NOMO-1 treated with DMSO at 0.1 percent for 48 hours (cell line): ENCODE measurements at regions not wholly inside any gene's neighbourhood (a gene's known extent, or its start where the extent isn't known, plus 50 kb on each side); places are given as distances from the start of the nearest gene placed in this dataset.
"Not testable (repeated sequence)": the region's sequence is repeated elsewhere in the genome, so short reads cannot be mapped to it uniquely, and the experiment has no call there.

Experiments used
- DNase-seq: peaks from one replicate; lab custom pipeline; 2025; ENCODE audit not compliant: unreplicated experiment; lab: John Stamatoyannopoulos, UW

- peak; percentile 60 for DNase-seq
Observed at GRCh38 chr5:24110004-24110615, 534.7 kb downstream of the CDH10 start.

GRCh38 chr5:24112420-24112819 is 532.4 kb downstream of the CDH10 start:
- no peak for DNase-seq

GRCh38 chr5:24118351-24118750 is 526.4 kb downstream of the CDH10 start:
- no peak for DNase-seq

DNA sequence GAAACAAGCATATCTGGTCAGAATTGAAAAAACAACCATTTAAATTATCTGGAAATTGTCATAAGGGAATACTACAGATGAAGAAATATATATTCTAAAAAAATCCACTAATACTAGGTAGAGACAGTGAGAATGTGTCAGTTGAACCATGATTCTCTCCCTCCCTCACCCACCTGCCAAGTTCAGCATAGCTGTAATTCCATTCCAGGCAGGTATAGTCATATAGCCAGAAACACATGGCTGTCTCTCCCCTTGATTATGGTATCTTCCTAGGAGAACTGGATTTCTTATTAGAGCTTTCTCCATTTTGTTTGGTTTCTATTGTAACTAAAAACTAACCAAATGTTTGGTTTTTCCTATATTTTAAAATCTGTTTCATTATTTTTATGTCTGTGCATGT is 509.2 kb downstream of the CDH10 start:
- DNase-seq: no peak

DNA sequence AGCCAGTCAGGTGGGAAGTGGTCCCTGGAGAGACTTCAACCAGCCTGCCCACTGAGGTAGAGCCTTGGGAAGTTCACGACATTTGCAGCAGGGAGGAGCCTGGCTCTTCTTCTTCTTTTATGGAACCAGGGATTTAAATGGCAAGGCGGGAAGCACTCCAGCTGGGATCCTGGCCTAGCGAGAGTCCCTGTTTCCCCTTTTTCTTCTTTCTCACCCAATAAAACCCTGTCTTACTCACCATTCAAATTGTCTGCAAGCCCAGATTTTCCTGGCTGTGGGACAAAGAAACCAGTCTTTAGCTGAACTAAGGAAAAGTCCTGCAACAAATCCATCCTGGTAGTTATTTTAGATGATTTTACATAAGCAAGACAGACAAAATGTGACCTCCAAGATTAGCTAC is 503.7 kb downstream of the CDH10 start:
- no peak for DNase-seq

DNA sequence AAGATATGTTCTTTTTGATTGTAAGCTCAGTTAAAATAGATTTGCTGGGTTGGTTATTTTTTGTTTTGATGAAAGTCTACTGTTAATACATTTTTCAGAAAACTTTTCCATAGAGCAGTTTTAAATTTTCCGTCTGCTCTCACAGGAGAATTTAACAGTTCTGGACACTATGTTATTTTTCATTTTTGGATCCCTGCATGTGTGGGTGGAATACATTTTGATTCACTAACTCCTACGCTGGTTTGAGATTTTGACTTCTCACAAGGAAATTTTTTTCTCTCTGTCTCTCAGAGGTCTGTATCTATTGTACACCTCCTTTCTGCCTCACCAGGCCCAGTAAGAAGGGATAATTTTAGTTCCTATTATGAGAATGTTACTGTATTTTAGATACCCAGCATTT is 502.4 kb downstream of the CDH10 start:
- no peak for DNase-seq

- no peak for DNase-seq
Observed at GRCh38 chr5:24145806-24146205, 499.0 kb downstream of the CDH10 start.

- no peak for DNase-seq
Observed at GRCh38 chr5:24161559-24161958, 483.2 kb downstream of the CDH10 start.

DNA sequence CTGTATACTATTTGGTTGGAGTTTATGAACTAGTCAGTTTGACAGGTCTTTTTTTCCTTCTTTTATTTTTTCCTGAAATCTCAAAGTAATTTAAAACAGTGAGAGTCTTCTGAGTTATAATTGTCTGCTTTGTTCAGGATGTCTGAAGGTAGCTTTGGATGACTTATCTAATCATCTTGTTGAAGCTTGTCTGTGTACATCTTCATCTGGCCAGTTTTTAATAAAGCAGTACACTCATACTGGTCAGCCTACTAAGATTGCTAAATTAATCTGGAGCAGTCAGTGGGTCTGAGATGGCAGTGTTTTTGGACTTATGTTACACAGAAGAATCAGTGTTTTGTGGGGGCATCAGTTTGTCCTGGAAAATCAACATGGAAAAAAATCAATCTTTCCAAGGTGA is 482.4 kb downstream of the CDH10 start:
- DNase-seq: no peak

DNA sequence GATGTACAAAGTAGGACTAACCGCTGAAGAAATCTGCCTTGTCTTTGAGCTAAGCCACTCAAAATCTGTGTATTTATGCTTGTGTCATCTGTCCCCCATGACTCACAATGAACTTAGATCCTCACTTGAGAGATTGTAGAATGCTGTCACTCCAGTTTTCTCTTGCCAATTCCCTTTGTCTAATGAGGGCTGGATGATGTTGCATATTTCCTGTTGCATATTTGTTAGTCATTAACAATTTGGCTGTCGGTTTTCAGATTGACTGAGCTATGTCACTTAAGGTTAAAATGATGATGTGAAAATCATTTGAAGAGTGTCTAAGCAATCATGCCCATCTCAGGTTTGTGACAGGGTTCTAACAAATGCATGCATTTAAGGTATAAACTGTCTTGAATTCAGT is 481.7 kb downstream of the CDH10 start:
- DNase-seq: no peak

DNA sequence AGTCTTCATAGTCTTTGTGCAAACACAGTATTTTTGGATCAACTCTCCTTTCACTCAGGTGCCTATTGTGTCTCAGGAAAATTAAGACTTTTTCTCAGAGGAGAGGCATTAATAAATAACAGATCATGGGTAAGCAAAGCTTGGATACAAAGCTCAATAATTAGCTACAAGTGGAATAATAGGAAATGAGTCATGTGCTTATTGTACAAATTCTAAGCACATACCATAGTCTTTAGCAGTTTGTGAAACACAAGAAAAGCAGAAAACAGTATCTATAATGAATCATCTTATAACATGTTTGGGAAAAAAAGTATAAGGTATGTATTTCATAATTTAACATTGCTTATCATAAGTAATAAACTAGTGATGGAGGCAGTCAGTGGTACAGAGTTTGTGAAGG is 477.0 kb downstream of the CDH10 start:
- DNase-seq: no peak

DNA sequence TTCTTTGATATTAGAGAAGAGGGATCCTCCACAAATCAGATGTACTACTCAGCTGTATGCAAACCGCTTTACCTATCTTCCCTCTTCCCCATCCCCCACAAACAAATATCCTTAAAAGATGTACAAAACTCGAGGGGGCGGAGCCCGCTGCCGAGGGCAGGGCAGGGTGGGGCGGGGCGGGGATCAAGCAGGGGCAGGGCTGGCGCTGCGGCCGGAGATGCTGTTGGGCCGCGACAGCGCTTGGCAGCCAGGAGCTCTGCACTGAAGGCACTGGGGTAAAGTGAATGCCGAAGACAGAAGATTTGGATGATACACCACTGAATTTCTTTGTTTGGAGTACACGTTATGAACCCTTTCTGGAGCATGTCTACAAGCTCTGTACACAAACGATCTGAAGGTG is 474.8 kb downstream of the CDH10 start:
- no peak for DNase-seq

- DNase-seq: not testable (repeated sequence)
Observed at GRCh38 chr5:24170930-24171329, 473.8 kb downstream of the CDH10 start.

GRCh38 chr5:24177821-24178220 is 467.0 kb downstream of the CDH10 start:
- DNase-seq: no peak

DNA sequence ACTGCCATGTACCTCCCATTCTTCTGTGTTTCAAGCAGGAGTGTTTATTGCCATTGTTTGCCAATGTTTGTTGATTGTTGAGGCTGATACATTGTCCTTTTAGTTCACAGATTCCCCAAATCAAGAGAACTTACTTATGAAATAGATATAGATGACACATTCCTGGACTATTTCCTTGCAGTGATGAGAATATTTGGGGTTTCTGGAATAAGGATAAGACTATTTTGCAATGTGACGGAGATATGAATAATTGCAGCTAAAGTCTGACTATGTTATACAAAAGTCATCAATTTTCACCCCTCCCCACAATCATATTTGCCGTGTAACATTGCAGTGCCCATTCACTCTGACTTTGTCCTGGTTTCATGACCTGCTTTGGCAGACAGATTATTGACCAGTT is 460.8 kb downstream of the CDH10 start:
- DNase-seq: no peak

GRCh38 chr5:24188216-24188925 is 456.4 kb downstream of the CDH10 start:
- DNase-seq: no peak

DNA sequence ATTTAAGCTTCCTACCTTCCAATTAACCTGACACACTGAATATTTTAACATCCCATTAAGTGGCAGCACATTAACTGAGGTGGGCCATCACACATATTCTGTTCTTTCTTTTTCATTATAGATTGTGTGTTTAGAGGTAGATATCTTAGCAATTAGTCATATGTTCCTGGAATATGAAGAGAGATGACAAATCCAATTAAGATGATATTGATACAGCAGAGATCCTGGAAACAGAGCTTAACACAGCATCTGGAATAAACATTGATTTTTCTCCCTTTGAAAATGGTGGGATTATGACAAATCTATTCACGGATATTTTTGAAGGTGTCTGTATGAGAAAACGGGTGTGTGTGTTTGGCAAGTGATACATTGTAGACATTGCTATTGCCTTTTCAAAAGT is 448.0 kb downstream of the CDH10 start:
- no peak for DNase-seq

GRCh38 chr5:24208686-24209106 is 436.1 kb downstream of the CDH10 start:
- DNase-seq: no peak

DNA sequence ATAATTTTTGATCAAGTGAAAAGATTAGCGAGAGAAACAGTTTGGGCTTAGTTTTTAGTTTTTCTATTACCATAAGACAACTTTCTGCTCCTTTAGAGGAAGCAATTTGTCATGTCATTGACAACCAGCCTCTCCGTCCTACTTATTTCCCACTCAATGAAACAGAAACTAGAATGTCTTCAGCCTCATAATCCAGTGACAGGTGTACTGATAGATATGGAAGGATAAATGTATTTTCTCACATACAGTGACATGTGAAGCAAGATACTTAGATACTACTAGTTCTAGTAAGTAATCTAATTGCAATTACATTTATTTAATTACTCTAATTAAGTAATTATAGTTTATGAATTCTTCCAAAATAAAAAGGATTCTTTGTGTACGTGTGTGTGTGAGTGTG is 429.7 kb downstream of the CDH10 start:
- DNase-seq: no peak

GRCh38 chr5:24222876-24223275 is 421.9 kb downstream of the CDH10 start:
- DNase-seq: no peak

GRCh38 chr5:24225051-24225450 is 419.7 kb downstream of the CDH10 start:
- DNase-seq: no peak

GRCh38 chr5:24226479-24226878 is 418.3 kb downstream of the CDH10 start:
- DNase-seq: no peak

GRCh38 chr5:24227881-24228280 is 416.9 kb downstream of the CDH10 start:
- DNase-seq: not testable (repeated sequence)
